HepG2 (cell line): ENCODE measurements at regions not wholly inside any gene's neighbourhood (a gene's known extent, or its start where the extent isn't known, plus 50 kb on each side); places are given as distances from the start of the nearest gene placed in this dataset.

ENCODE experiments used
- ATAC-seq: fragments of 200-7000 bp; cut with Tn5 transposase; 3 replicates; pipeline ENCODE4 v1.9.1; 2020; ENCODE audit warnings: mild to moderate bottlenecking, moderate library complexity
- BruUV-seq: library from RNA; stranded (reverse); fragments of 400-500 nt; replicated peaks from 2 replicates; lab custom pipeline; 2021; lab: Mats Ljungman, UMichigan
- CTCF ChIA-PET: fragments of 300-600 bp; formaldehyde crosslinking; extraction: SDS; loops from one replicate; lab custom pipeline; 2021; ENCODE audit warnings: low total read pairs, inconsistent platforms, low intra/inter-chr PET ratio; lab: Yijun Ruan, JAX
- POLR2A ChIA-PET: fragments of 350-600 bp; sonication (Branson Sonifier 250); formaldehyde crosslinking; loops from one replicate; lab custom pipeline; 2020; ENCODE audit warnings: antibody characterized with exemption, inconsistent platforms; lab: Yijun Ruan, JAX
- DNase-seq: peaks from one replicate; pipeline ENCODE4 v3.0.0-alpha.2; 2015; ENCODE audit warnings: low spot score
- FAIRE-seq: peaks from 3 replicates; lab custom pipeline; 2011; peaks lifted over from hg19 to GRCh38; lab: Jason Lieb, UNC
- H2AFZ ChIP-seq: one replicate; pipeline ENCODE4 v1.6.1; 2011; ENCODE audit warnings: low read length, inconsistent platforms
- H3K27ac ChIP-seq: fragments of 300-600 bp; 3 replicates; pipeline ENCODE4 v1.8.0; 2011; ENCODE audit warnings: mixed run types, mild to moderate bottlenecking, mixed read lengths, low read length, inconsistent platforms; ENCODE audit not compliant: insufficient read depth; ENCODE audit errors: extremely low read length
- H3K27me3 ChIP-seq, 2 experiments: fragments of 200-600 bp in 1 of 2; 2 replicates in 1 of 2; 3 replicates in 1 of 2; pipeline versions ENCODE4 v1.6.0 to v1.8.0; 2011; ENCODE audit warnings: low read length in 2 of 2, mild to moderate bottlenecking in 2 of 2, moderate library complexity in 2 of 2, inconsistent platforms in 1 of 2; ENCODE audit not compliant: insufficient read depth in 2 of 2, control insufficient read depth in 1 of 2
- H3K36me3 ChIP-seq, 2 experiments: fragments of 200-600 bp in 1 of 2; replicated peaks in 1 of 2; 2 replicates in 1 of 2; 3 replicates in 1 of 2; pipeline versions ENCODE4 v1.5.1 to v1.8.0; 2011; ENCODE audit warnings: low read length in 2 of 2, inconsistent platforms in 1 of 2; ENCODE audit not compliant: insufficient read depth in 2 of 2, control insufficient read depth in 1 of 2
- H3K4me1 ChIP-seq: 2 replicates; pipeline ENCODE4 v1.5.1; 2012; ENCODE audit warnings: low read length, inconsistent platforms; ENCODE audit not compliant: insufficient read depth
- H3K4me2 ChIP-seq: 2 replicates; pipeline ENCODE4 v1.6.0; 2011; ENCODE audit warnings: low read depth, low read length, inconsistent platforms
- H3K4me3 ChIP-seq, 3 experiments: fragments of 200-600 bp in 1 of 3; sonication (generic), shearing (Covaris generic) in 1 of 3; replicated peaks in 1 of 3; 2 replicates each; pipeline ENCODE4 v1.5.1; 2011 to 2016; ENCODE audit warnings: low read length in 3 of 3, inconsistent platforms in 2 of 3, low read depth in 2 of 3, mild to moderate bottlenecking in 2 of 3, control low read depth in 1 of 3, mixed read lengths in 1 of 3; ENCODE audit not compliant: insufficient read depth in 1 of 3
- H3K79me2 ChIP-seq: one replicate; pipeline ENCODE4 v1.6.1; 2011; ENCODE audit warnings: low read length, inconsistent platforms; ENCODE audit not compliant: insufficient read depth
- H3K9ac ChIP-seq: 2 replicates; pipeline ENCODE4 v1.6.0; 2011; ENCODE audit warnings: mild to moderate bottlenecking, low read depth, low read length, inconsistent platforms; ENCODE audit not compliant: insufficient read depth
- H3K9me3 ChIP-seq: 2 replicates; pipeline ENCODE4 v1.5.1; 2012; ENCODE audit warnings: mild to moderate bottlenecking, low read length
- H4K20me1 ChIP-seq: 2 replicates; pipeline ENCODE4 v1.6.0; 2011; ENCODE audit warnings: inconsistent platforms, mild to moderate bottlenecking, low read length, moderate library complexity; ENCODE audit not compliant: insufficient read depth
- CHCHD3 ChIP-seq: sonication (generic); formaldehyde crosslinking; IDR thresholded peaks from 2 replicates; pipeline ENCODE4 v1.8.0; 2022; ENCODE audit warnings: mild to moderate bottlenecking, missing genetic modification reagents, moderate library complexity
- KLF13 ChIP-seq: sonication (generic); formaldehyde crosslinking; IDR thresholded peaks from 2 replicates; pipeline ENCODE4 v1.4.0; 2020; ENCODE audit warnings: mild to moderate bottlenecking, missing genetic modification reagents
- MAF1 ChIP-seq: sonication (generic); formaldehyde crosslinking; IDR thresholded peaks from 2 replicates; pipeline ENCODE4 v1.5.0; 2020; ENCODE audit warnings: missing genetic modification reagents, borderline replicate concordance
- MTA1 ChIP-seq: sonication (generic); formaldehyde crosslinking; IDR thresholded peaks from 2 replicates; pipeline ENCODE4 v1.4.0; 2020; ENCODE audit warnings: missing genetic modification reagents, mild to moderate bottlenecking, borderline replicate concordance
- SAFB2 ChIP-seq: sonication (generic); formaldehyde crosslinking; IDR thresholded peaks from 2 replicates; pipeline ENCODE4 v1.5.1; 2020; ENCODE audit warnings: missing genetic modification reagents, low read depth, mild to moderate bottlenecking, borderline replicate concordance
- WIZ ChIP-seq: sonication (generic); formaldehyde crosslinking; IDR thresholded peaks from 2 replicates; pipeline ENCODE4 v1.5.1; 2020; ENCODE audit warnings: mild to moderate bottlenecking, missing genetic modification reagents
- ZFP62 ChIP-seq: sonication (generic); formaldehyde crosslinking; IDR thresholded peaks from 2 replicates; pipeline ENCODE4 v1.4.0; 2020; ENCODE audit warnings: missing genetic modification reagents
- ZFP82 ChIP-seq: sonication (generic); formaldehyde crosslinking; IDR thresholded peaks from 2 replicates; pipeline ENCODE4 v1.5.1; 2020; ENCODE audit warnings: mild to moderate bottlenecking, missing genetic modification reagents, borderline replicate concordance
- ZNF496 ChIP-seq: sonication (generic); formaldehyde crosslinking; IDR thresholded peaks from 2 replicates; pipeline ENCODE4 v1.8.1; 2023; ENCODE audit warnings: mild to moderate bottlenecking, moderate library complexity, missing genetic modification reagents; ENCODE audit not compliant: insufficient replicate concordance
- WGBS: methylation state at CpG from one replicate; pipeline ENCODE4 v1.1.6; 2017; ENCODE audit warnings: low lambda C conversion rate; 5-methylcytosine and 5-hydroxymethylcytosine counted together
- in situ Hi-C: cut with HindIII; loops from 2 replicates; pipeline ENCODE4 v1.10.0; 2017; ENCODE audit warnings: low pct_unique_long_range_greater_than_20kb; ENCODE audit not compliant: extremely low pct_ligation_motif_present
- intact Hi-C: fragments of 100-400 bp; cut with micrococcal nuclease; formaldehyde crosslinking; loops from one replicate; pipeline ENCODE4 v1.10.0; 2022; ENCODE audit not compliant: unreplicated experiment
- TF ChIP-seq, protein P1 (sequence below): sonication (generic); formaldehyde crosslinking; IDR thresholded peaks from 2 replicates; pipeline ENCODE4 v1.5.0; 2020; ENCODE audit warnings: mild to moderate bottlenecking, missing genetic modification reagents, borderline replicate concordance
- TF ChIP-seq, protein P2 (sequence below): sonication (generic); formaldehyde crosslinking; IDR thresholded peaks from 2 replicates; pipeline ENCODE4 v1.4.0; 2020; ENCODE audit warnings: mild to moderate bottlenecking, missing genetic modification reagents
- TF ChIP-seq, protein P3 (sequence below): sonication (generic); formaldehyde crosslinking; IDR thresholded peaks from 2 replicates; pipeline ENCODE4 v1.8.0; 2022; ENCODE audit warnings: missing genetic modification reagents, mild to moderate bottlenecking, borderline replicate concordance

DNA sequence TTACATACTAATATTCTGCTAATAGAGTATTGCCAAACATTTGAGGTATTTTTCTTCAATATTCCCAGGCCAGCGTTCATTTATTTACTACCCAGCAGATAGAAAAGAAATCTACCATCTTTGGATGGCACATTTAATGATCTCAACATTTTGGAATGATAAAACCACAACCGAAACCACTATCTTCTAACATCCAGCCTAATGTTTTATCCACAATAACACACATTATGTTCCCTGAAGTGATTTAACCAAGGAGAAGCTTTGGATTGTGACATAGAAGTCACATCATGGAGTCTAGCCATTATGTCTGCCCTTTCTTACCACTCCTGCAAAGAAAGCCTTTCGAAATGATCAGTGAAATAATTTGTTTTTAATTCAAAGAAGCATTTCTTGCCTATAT, 497.1 kb upstream of the PLXNA2 start:
- ATAC-seq (no peak), FAIRE-seq (no peak), DNase-seq (no peak)
- Histone ChIP-seq H2AFZ (no peak overlapping the region), H3K9me3 (peaks cover 18% of the 10 kb centered on the region; the same call in 1 of the 2 replicates), H3K27ac (no peak overlapping the region), H3K27me3 (no peaks in the 10 kb centered on the region), H3K4me2 (no peak overlapping the region), H3K79me2 (no peaks in the 10 kb centered on the region), H3K9ac (no peak overlapping the region), H3K36me3 (no peaks in the 10 kb centered on the region), H3K4me3 (no peak overlapping the region), H4K20me1 (no peaks in the 10 kb centered on the region), H3K4me1 (no peaks in the 10 kb centered on the region)
- CTCF ChIA-PET, result no interaction called here
- POLR2A ChIA-PET, result no interaction called here
- BruUV-seq, result no TSS peak
- WGBS, result 1% methylated on average over 3 of the region's 3 CpGs
- intact Hi-C loops, result no loop called here
- no peak for TF ChIP-seq MTA1 (CRISPR knock-in tag)
- in situ Hi-C loops, result no loop called here

DNA sequence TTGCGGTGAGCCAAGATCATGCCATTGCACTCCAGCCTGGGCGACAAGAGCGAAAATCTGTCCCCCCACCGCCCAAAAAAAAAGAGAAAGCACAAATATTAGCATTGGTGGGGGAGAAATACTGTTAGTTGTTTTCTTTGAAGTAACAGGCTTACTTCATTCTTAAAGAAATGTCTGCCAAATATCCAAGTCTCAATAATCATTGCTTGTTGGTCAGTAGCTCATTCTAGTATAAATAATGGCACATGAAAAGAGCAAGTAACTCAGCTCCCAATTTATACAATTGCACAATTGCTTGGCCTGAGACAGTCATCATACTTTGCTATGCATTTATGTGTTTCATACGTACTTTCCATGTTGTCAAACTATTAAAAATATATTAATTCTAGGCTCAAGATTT, 499.2 kb upstream of the PLXNA2 start:
- no TSS peak for BruUV-seq
- TF ChIP-seq KLF13 (CRISPR knock-in tag), result no peak
- TF ChIP-seq, protein P1, sequence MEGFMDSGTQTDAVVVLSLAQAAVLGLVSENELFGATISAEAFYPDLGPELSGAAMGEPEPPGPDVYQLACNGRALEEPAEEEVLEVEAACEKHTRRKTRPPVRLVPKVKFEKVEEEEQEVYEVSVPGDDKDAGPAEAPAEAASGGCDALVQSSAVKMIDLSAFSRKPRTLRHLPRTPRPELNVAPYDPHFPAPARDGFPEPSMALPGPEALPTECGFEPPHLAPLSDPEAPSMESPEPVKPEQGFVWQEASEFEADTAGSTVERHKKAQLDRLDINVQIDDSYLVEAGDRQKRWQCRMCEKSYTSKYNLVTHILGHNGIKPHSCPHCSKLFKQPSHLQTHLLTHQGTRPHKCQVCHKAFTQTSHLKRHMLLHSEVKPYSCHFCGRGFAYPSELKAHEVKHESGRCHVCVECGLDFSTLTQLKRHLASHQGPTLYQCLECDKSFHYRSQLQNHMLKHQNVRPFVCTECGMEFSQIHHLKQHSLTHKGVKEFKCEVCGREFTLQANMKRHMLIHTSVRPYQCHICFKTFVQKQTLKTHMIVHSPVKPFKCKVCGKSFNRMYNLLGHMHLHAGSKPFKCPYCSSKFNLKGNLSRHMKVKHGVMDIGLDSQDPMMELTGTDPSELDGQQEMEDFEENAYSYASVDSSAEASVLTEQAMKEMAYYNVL (CRISPR knock-in tag), result no peak
- no peak for TF ChIP-seq CHCHD3 (CRISPR knock-in tag)
- TF ChIP-seq ZFP62 (CRISPR knock-in tag), result no peak
- TF ChIP-seq ZFP82 (CRISPR knock-in tag), result no peak
- no peak for TF ChIP-seq ZNF496
- no peak for TF ChIP-seq WIZ (CRISPR knock-in tag)
- no peak for TF ChIP-seq MAF1 (CRISPR knock-in tag)
- TF ChIP-seq, protein P2, sequence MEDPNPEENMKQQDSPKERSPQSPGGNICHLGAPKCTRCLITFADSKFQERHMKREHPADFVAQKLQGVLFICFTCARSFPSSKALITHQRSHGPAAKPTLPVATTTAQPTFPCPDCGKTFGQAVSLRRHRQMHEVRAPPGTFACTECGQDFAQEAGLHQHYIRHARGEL (CRISPR knock-in tag), result no peak
- TF ChIP-seq SAFB2, result no peak
- TF ChIP-seq, protein P3, sequence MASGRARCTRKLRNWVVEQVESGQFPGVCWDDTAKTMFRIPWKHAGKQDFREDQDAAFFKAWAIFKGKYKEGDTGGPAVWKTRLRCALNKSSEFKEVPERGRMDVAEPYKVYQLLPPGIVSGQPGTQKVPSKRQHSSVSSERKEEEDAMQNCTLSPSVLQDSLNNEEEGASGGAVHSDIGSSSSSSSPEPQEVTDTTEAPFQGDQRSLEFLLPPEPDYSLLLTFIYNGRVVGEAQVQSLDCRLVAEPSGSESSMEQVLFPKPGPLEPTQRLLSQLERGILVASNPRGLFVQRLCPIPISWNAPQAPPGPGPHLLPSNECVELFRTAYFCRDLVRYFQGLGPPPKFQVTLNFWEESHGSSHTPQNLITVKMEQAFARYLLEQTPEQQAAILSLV (CRISPR knock-in tag), result no peak

More for the DNA sequence above, 499.2 kb upstream of the PLXNA2 start:
- FAIRE-seq (no peak), DNase-seq (no peak), ATAC-seq (no peak)
- intact Hi-C loops (no loop called here), in situ Hi-C loops (no loop called here)
- no peaks in the 10 kb centered on the region for H3K4me1 ChIP-seq
- CTCF ChIA-PET, result no interaction called here
- no peak overlapping the region for H3K4me2 ChIP-seq
- peaks cover 7% of the 10 kb centered on the region; the same call in 1 of the 2 replicates for H3K9me3 ChIP-seq
- WGBS, result 7% methylated on average over 5 of the region's 5 CpGs
- H3K36me3 ChIP-seq, result no peaks in the 10 kb centered on the region
- POLR2A ChIA-PET, result no interaction called here
- H3K4me3 ChIP-seq, result no peak overlapping the region
- no peaks in the 10 kb centered on the region for H3K27me3 ChIP-seq
- H4K20me1 ChIP-seq, result no peaks in the 10 kb centered on the region
- no peak overlapping the region for H3K9ac ChIP-seq
- H3K79me2 ChIP-seq, result no peaks in the 10 kb centered on the region
- H2AFZ ChIP-seq, result no peak overlapping the region
- no peak overlapping the region for H3K27ac ChIP-seq
